ENCODE measurements at regions not wholly inside any gene's neighbourhood (a gene's known extent, or its start where the extent isn't known, plus 50 kb on each side); places are given as distances from the start of the nearest gene placed in this dataset.

DNA sequence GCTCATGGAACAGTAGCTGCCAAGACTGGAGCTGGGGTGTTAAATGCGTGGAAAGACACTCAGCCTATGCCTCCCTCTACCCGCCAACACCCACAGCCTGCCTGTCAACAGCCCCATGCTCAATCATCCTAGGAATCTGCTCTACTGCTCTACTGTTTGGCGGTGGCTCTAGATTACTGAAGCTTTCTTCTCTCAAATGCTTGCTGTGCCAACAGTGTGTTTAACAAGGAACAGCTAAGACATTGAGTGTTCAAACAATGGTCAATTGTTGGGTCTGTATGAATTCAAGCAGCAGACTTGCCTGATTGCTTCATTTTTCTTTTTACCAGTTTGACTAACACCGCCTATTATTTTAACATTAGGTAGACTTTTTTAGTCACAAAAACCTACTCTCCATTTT lies 258.6 kb downstream of the SOD2 start:
- Histone ChIP-seq H3K4me3 (no peak overlapping the region), H3K9me3 (peaks cover 9 to 20% of the 10 kb centered on the region in 2 donors), H3K36me3 (no peaks in the 10 kb centered on the region), H3K27ac (no peak overlapping the region), H3K27me3 (no peaks in the 10 kb centered on the region), H3K4me1 (no peaks in the 10 kb centered on the region)
- DNase-seq, result no peak
- in situ Hi-C loops (cut with MboI; ENCODE audit: low pct_ligation_motif_present in 1 of 4, low pct_unique_long_range_greater_than_20kb in 1 of 4, low sequenced_read_pairs in 3 of 4), result no loop called here
- WGBS, 2 donors (ENCODE audit: low coverage in 1 of 2), result 56 to 61% methylated on average over 4 of the region's 4 CpGs
- TF ChIP-seq EP300 (IDR thresholded peaks at IDR 0.05; ENCODE audit: low read depth) (no peak), POLR2AphosphoS5 (IDR thresholded peaks at IDR 0.05) (no peak), POLR2A (IDR thresholded peaks at IDR 0.05) (no peak)
- TF ChIP-seq, protein P1, sequence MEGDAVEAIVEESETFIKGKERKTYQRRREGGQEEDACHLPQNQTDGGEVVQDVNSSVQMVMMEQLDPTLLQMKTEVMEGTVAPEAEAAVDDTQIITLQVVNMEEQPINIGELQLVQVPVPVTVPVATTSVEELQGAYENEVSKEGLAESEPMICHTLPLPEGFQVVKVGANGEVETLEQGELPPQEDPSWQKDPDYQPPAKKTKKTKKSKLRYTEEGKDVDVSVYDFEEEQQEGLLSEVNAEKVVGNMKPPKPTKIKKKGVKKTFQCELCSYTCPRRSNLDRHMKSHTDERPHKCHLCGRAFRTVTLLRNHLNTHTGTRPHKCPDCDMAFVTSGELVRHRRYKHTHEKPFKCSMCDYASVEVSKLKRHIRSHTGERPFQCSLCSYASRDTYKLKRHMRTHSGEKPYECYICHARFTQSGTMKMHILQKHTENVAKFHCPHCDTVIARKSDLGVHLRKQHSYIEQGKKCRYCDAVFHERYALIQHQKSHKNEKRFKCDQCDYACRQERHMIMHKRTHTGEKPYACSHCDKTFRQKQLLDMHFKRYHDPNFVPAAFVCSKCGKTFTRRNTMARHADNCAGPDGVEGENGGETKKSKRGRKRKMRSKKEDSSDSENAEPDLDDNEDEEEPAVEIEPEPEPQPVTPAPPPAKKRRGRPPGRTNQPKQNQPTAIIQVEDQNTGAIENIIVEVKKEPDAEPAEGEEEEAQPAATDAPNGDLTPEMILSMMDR (IDR thresholded peaks at IDR 0.05), result no peak
- intact Hi-C loops (cut with DNase I; ENCODE audit: low total_unique reads), result no loop called here

DNA sequence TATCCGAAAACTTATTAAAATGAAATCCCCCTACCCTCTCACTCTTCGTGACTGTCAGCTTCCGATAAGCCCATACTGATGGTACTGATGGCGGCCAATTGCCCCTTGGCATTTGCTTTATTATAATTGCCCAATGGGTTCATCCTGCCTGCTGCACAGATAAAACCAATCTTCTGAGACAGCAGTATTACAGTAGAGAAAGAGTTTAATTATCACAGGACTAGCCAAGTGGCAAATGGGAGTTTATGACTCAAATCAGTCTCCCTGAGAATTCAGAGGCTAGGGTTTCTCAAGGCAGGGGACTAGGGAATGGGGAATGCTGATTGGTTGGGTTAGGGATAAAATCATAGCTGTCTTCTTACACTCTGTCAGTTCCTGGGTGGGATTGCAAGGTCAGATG lies 259.5 kb downstream of the SOD2 start:
- Histone ChIP-seq H3K36me3 (no peaks in the 10 kb centered on the region), H3K4me1 (no peaks in the 10 kb centered on the region), H3K27me3 (no peaks in the 10 kb centered on the region), H3K9me3 (peaks cover 9 to 20% of the 10 kb centered on the region in 2 donors), H3K4me3 (no peak overlapping the region), H3K27ac (no peak overlapping the region)
- TF ChIP-seq POLR2A (IDR thresholded peaks at IDR 0.05), result no peak
- TF ChIP-seq, protein P1 (IDR thresholded peaks at IDR 0.05), result no peak
- no peak for TF ChIP-seq EP300 (IDR thresholded peaks at IDR 0.05; ENCODE audit: low read depth)
- no peak for TF ChIP-seq POLR2AphosphoS5 (IDR thresholded peaks at IDR 0.05)
- in situ Hi-C loops (cut with MboI; ENCODE audit: low pct_ligation_motif_present in 1 of 4, low pct_unique_long_range_greater_than_20kb in 1 of 4, low sequenced_read_pairs in 3 of 4) (no loop called here), intact Hi-C loops (cut with DNase I; ENCODE audit: low total_unique reads) (no loop called here)
- DNase-seq, result no peak
- WGBS, 2 donors (ENCODE audit: low coverage in 1 of 2), result 91 to 92% methylated on average over 4 of the region's 4 CpGs

- TF ChIP-seq, protein P1 (IDR thresholded peaks at IDR 0.05), result no peak
- TF ChIP-seq POLR2AphosphoS5 (IDR thresholded peaks at IDR 0.05) (no peak), POLR2A (IDR thresholded peaks at IDR 0.05) (no peak), EP300 (IDR thresholded peaks at IDR 0.05; ENCODE audit: low read depth) (no peak)
- H3K27ac ChIP-seq, result no peak overlapping the region
- H3K27me3 ChIP-seq, result no peaks in the 10 kb centered on the region
- intact Hi-C loops (cut with DNase I; ENCODE audit: low total_unique reads) (no loop called here), in situ Hi-C loops (cut with MboI; ENCODE audit: low pct_ligation_motif_present in 1 of 4, low pct_unique_long_range_greater_than_20kb in 1 of 4, low sequenced_read_pairs in 3 of 4) (no loop called here)
- no peak overlapping the region for H3K4me3 ChIP-seq
- no peak for DNase-seq
- peaks cover 9 to 20% of the 10 kb centered on the region in 2 donors for H3K9me3 ChIP-seq
- H3K36me3 ChIP-seq, result no peaks in the 10 kb centered on the region
- no peaks in the 10 kb centered on the region for H3K4me1 ChIP-seq
- 100% methylated on average over 1 of the region's 1 CpG; no CpG with 5 or more reads in 1 of the 2 donors for WGBS, 2 donors (ENCODE audit: low coverage in 1 of 2)
Measured at GRCh38 chr6:159431750-159432149, 261.3 kb downstream of the SOD2 start.

DNA sequence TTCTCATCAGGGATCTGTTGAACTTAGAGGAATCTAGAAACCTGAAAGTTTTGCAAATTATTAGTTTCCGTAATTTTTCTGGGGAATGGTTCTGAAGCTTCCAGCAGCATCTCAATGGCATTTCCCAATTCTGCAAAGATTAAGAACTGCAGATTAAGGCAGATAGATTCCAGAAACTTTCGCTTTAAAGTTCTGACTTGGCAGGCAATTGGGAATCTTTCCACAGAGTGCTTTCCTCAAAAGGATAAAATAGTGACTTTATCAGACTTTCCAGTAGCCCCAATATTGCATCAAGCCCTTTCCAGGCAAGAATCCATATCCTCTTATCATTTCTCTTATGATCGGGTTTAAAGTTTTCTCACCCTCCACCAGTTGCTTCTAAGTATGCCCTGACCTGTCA lies 261.1 kb downstream of the FNDC1 start:
- TF ChIP-seq, protein P1 (IDR thresholded peaks at IDR 0.05), result no peak
- TF ChIP-seq EP300 (IDR thresholded peaks at IDR 0.05; ENCODE audit: low read depth) (no peak), POLR2A (IDR thresholded peaks at IDR 0.05) (no peak)
- H3K9me3 ChIP-seq, result peaks cover 9 to 20% of the 10 kb centered on the region in 2 donors
- in situ Hi-C loops (cut with MboI; ENCODE audit: low pct_ligation_motif_present in 1 of 4, low pct_unique_long_range_greater_than_20kb in 1 of 4, low sequenced_read_pairs in 3 of 4) (no loop called here), intact Hi-C loops (cut with DNase I; ENCODE audit: low total_unique reads) (no loop called here)
- no peak overlapping the region for H3K4me3 ChIP-seq
- H3K27me3 ChIP-seq, result no peaks in the 10 kb centered on the region
- H3K36me3 ChIP-seq, result no peaks in the 10 kb centered on the region
- WGBS, 2 donors (ENCODE audit: low coverage in 1 of 2), result 72 to 80% methylated on average over 3 of the region's 3 CpGs
- H3K27ac ChIP-seq, result no peak overlapping the region
- DNase-seq, result no peak
- H3K4me1 ChIP-seq, result no peaks in the 10 kb centered on the region

Measured in transverse colon (tissue), 4 donors.